ENCODE measurements at regions not wholly inside any gene's neighbourhood (a gene's known extent, or its start where the extent isn't known, plus 50 kb on each side); places are given as distances from the start of the nearest gene placed in this dataset.
A peak's percentile ranks its signal among the peaks of the same experiment; 100 is the strongest.

- Histone ChIP-seq H3K4me3 (no peak overlapping the region), H3K4me1 (peaks cover 2 to 36% (median 19%) of the 10 kb centered on the region in 12 donors), H3K9me3 (no peaks in the 10 kb centered on the region), H3K36me3 (no peaks in the 10 kb centered on the region), H3K27ac (no peak overlapping the region), H3K27me3 (no peaks in the 10 kb centered on the region)
- DNase-seq (no peak), ATAC-seq (no peak)
- intact Hi-C loops (cut with DNase I) = no loop called here
- TF ChIP-seq, protein P1, sequence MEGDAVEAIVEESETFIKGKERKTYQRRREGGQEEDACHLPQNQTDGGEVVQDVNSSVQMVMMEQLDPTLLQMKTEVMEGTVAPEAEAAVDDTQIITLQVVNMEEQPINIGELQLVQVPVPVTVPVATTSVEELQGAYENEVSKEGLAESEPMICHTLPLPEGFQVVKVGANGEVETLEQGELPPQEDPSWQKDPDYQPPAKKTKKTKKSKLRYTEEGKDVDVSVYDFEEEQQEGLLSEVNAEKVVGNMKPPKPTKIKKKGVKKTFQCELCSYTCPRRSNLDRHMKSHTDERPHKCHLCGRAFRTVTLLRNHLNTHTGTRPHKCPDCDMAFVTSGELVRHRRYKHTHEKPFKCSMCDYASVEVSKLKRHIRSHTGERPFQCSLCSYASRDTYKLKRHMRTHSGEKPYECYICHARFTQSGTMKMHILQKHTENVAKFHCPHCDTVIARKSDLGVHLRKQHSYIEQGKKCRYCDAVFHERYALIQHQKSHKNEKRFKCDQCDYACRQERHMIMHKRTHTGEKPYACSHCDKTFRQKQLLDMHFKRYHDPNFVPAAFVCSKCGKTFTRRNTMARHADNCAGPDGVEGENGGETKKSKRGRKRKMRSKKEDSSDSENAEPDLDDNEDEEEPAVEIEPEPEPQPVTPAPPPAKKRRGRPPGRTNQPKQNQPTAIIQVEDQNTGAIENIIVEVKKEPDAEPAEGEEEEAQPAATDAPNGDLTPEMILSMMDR (IDR thresholded peaks at IDR 0.05) = no peak
- 37 to 51% (median 47%) methylated on average over 4 of the region's 4 CpGs for WGBS, 4 donors
These were observed 101.6 kb upstream of the EEPD1 start for GRCh38 chr7:36051501-36051900.

GRCh38 chr7:36053589-36053988 lies 99.5 kb upstream of the EEPD1 start:
- Histone ChIP-seq H3K27me3 (no peaks in the 10 kb centered on the region), H3K27ac (no peak overlapping the region), H3K4me1 (peaks cover 0 to 27% (median 8%) of the 10 kb centered on the region in 12 donors), H3K9me3 (no peaks in the 10 kb centered on the region), H3K36me3 (no peaks in the 10 kb centered on the region), H3K4me3 (no peak overlapping the region)
- TF ChIP-seq, protein P1 (IDR thresholded peaks at IDR 0.05) = no peak
- TF ChIP-seq POLR2A (IDR thresholded peaks at IDR 0.05) = no peak
- 67 to 81% (median 73%) methylated on average over 3 of the region's 3 CpGs for whole genome bisulfite sequencing, 4 donors
- intact Hi-C loops (cut with DNase I) = no loop called here
- ATAC-seq (no peak), DNase-seq (no peak)

- 83 to 91% (median 87%) methylated on average over 2 of the region's 2 CpGs for WGBS, 4 donors
- no peaks in the 10 kb centered on the region for H3K36me3 ChIP-seq
- H3K27me3 ChIP-seq = no peaks in the 10 kb centered on the region
- H3K9me3 ChIP-seq = no peaks in the 10 kb centered on the region
- peaks cover 0 to 18% (median 0%) of the 10 kb centered on the region in 12 donors for H3K4me1 ChIP-seq
- no peak for DNase-seq
- H3K4me3 ChIP-seq = no peak overlapping the region
- no peak for TF ChIP-seq POLR2A (IDR thresholded peaks at IDR 0.05)
- TF ChIP-seq, protein P1 (IDR thresholded peaks at IDR 0.05) = no peak
- intact Hi-C loops (cut with DNase I) = no loop called here
- H3K27ac ChIP-seq = no peak overlapping the region
- no peak for ATAC-seq
These were observed 98.4 kb upstream of the EEPD1 start for GRCh38 chr7:36054637-36055036.

GRCh38 chr7:36055207-36055606 lies 97.8 kb upstream of the EEPD1 start:
- 54 to 71% (median 68%) methylated on average over 4 of the region's 4 CpGs for WGBS, 4 donors
- Histone ChIP-seq H3K27me3 (no peaks in the 10 kb centered on the region), H3K4me3 (no peak overlapping the region), H3K36me3 (no peaks in the 10 kb centered on the region), H3K27ac (no peak overlapping the region), H3K4me1 (peaks cover 0 to 18% (median 0%) of the 10 kb centered on the region in 12 donors), H3K9me3 (no peaks in the 10 kb centered on the region)
- ATAC-seq = peak in 3 of 4 donors; percentile 48 to 97 (median 96)
- TF ChIP-seq, protein P1 (IDR thresholded peaks at IDR 0.05) = no peak
- TF ChIP-seq POLR2A (IDR thresholded peaks at IDR 0.05) = no peak
- intact Hi-C loops (cut with DNase I) = no loop called here
- no peak for DNase-seq

Measured in heart left ventricle (tissue), 16 donors.